Suprapubic skin (tissue), 4 donors: ENCODE measurements at regions not wholly inside any gene's neighbourhood (a gene's known extent, or its start where the extent isn't known, plus 50 kb on each side); places are given as distances from the start of the nearest gene placed in this dataset.

Source experiments
- DNase-seq, 2 donors: peaks; one replicate each; pipeline ENCODE4 v3.0.0-alpha.2; 2019; ENCODE audit warnings: low spot score in 2 of 2
- H3K27ac ChIP-seq: fragments of 200-600 bp; sonication (generic); one replicate; pipeline ENCODE4 v1.5.1; 2019
- H3K27me3 ChIP-seq: fragments of 200-600 bp; sonication (generic); one replicate; pipeline ENCODE4 v1.5.1; 2019
- H3K36me3 ChIP-seq: fragments of 200-600 bp; sonication (generic); one replicate; pipeline ENCODE4 v1.5.1; 2019
- H3K4me1 ChIP-seq: fragments of 200-600 bp; sonication (generic); one replicate; pipeline ENCODE4 v1.5.1; 2019
- H3K4me3 ChIP-seq: fragments of 200-600 bp; sonication (generic); one replicate; pipeline ENCODE4 v1.5.1; 2019; ENCODE audit warnings: mild to moderate bottlenecking
- H3K9me3 ChIP-seq: fragments of 200-600 bp; sonication (generic); one replicate; pipeline ENCODE4 v1.5.1; 2019
- EP300 ChIP-seq: sonication (generic); formaldehyde crosslinking; IDR thresholded peaks from one replicate; pipeline ENCODE4 v1.6.1; 2017; ENCODE audit warnings: antibody characterized with exemption
- POLR2A ChIP-seq, 2 donors: fragments of 450-650 bp; IDR thresholded peaks; one replicate each; pipeline ENCODE4 v1.6.1; 2017; ENCODE audit warnings: antibody characterized with exemption in 2 of 2, mild to moderate bottlenecking in 2 of 2, moderate library complexity in 2 of 2
- POLR2AphosphoS5 ChIP-seq, 3 donors: sonication (generic); formaldehyde crosslinking; IDR thresholded peaks; one replicate each; pipeline ENCODE4 v1.6.1; 2017; ENCODE audit warnings: antibody characterized with exemption in 3 of 3
- WGBS: methylation state at CpG from one replicate; pipeline ENCODE4 v1.1.5; 2018; 5-methylcytosine and 5-hydroxymethylcytosine counted together
- TF ChIP-seq, protein P1 (sequence below), 2 donors: fragments of 200-600 bp in 1 of 2; fragments of 450-650 bp in 1 of 2; sonication (generic) in 1 of 2; IDR thresholded peaks; one replicate each; pipeline ENCODE4 v1.5.1; 2016 to 2019; ENCODE audit warnings: antibody characterized with exemption in 2 of 2, mild to moderate bottlenecking in 1 of 2, moderate library complexity in 1 of 2

DNA sequence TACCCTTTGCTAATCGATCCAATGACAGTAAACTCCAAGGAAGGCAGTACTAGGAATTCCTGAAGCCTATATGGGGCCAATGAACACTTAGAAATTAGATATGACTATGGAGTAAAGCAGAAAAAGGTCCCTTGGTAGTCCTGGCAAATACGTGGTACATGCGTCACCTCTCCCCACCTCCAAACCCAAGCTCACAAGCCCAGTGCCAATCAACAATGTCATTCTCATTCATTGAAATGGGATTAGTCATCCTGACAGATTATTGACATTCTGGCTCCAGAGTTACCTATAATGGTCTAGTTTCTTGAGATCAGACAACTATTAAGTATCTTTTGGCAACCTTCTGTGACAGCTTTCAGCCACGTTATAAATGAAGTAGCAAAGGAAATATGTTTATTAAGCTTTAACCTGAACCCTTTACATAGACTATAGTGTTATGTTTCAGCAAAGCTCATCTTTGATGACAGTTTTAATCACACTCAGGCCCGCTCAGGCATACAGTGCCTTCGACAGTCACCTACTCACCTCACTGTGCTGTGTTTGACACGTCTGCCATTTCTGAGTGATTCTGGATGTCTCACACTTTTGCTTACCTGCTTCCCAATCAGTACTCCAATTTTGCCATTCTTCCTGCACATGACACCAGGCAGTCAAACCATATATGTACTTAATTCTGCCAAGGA is 69.6 kb upstream of the ADO start:
- H3K27ac ChIP-seq: no peak overlapping the region
- H3K4me1 ChIP-seq: no peaks in the 10 kb centered on the region
- TF ChIP-seq POLR2AphosphoS5 (IDR thresholded peaks at IDR 0.05) (no peak), POLR2A (IDR thresholded peaks at IDR 0.05) (no peak), EP300 (no peak)
- TF ChIP-seq, protein P1, sequence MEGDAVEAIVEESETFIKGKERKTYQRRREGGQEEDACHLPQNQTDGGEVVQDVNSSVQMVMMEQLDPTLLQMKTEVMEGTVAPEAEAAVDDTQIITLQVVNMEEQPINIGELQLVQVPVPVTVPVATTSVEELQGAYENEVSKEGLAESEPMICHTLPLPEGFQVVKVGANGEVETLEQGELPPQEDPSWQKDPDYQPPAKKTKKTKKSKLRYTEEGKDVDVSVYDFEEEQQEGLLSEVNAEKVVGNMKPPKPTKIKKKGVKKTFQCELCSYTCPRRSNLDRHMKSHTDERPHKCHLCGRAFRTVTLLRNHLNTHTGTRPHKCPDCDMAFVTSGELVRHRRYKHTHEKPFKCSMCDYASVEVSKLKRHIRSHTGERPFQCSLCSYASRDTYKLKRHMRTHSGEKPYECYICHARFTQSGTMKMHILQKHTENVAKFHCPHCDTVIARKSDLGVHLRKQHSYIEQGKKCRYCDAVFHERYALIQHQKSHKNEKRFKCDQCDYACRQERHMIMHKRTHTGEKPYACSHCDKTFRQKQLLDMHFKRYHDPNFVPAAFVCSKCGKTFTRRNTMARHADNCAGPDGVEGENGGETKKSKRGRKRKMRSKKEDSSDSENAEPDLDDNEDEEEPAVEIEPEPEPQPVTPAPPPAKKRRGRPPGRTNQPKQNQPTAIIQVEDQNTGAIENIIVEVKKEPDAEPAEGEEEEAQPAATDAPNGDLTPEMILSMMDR (IDR thresholded peaks at IDR 0.05): no peak

DNA sequence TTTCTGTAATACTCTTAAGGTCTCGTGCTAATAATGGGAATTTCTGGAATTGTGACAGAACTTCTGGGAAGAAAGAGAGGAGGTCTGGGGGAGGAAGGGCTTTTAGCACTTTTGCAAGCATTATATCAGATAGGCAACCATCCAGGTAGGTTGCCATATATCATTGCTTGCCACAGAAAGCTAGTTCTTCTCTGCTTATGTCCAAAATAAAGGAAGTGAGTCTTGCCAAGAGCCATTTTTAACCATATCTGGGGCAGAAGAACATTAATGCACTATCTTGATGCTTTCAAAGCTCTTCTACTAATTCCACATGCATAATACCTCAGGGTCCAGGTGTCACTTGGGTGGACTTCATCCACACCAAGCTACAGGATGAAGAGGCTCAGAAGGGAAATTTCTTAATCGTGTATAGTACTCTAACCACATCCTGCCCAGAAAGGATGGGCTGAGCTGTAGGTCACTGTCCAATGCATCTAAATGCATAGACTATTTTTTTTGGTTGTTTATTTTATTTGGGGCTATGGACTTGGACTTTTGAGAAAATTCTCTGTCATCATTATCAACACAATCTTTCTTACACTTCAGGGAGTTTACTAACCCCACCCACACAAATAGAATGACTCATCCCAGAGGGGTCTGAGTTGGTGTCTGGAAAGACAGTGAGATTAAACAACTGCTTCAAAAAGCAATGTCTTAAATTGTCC is 68.9 kb upstream of the ADO start:
- H3K27ac ChIP-seq: no peak overlapping the region
- no peak for TF ChIP-seq POLR2AphosphoS5 (IDR thresholded peaks at IDR 0.05)
- TF ChIP-seq POLR2A (IDR thresholded peaks at IDR 0.05): no peak
- TF ChIP-seq, protein P1 (IDR thresholded peaks at IDR 0.05): no peak
- TF ChIP-seq EP300: no peak
- no peaks in the 10 kb centered on the region for H3K4me1 ChIP-seq
- no peaks in the 10 kb centered on the region for H3K36me3 ChIP-seq
- no peak for DNase-seq
- WGBS: 59% methylated on average over 2 of the region's 2 CpGs
- H3K9me3 ChIP-seq: no peaks in the 10 kb centered on the region
- H3K27me3 ChIP-seq: no peaks in the 10 kb centered on the region
- H3K4me3 ChIP-seq: no peak overlapping the region

More for the DNA sequence above, 69.6 kb upstream of the ADO start:
- Histone ChIP-seq H3K27me3 (no peaks in the 10 kb centered on the region), H3K36me3 (no peaks in the 10 kb centered on the region), H3K9me3 (no peaks in the 10 kb centered on the region), H3K4me3 (no peak overlapping the region)
- WGBS: 92% methylated on average over 7 of the region's 7 CpGs
- no peak for DNase-seq

DNA sequence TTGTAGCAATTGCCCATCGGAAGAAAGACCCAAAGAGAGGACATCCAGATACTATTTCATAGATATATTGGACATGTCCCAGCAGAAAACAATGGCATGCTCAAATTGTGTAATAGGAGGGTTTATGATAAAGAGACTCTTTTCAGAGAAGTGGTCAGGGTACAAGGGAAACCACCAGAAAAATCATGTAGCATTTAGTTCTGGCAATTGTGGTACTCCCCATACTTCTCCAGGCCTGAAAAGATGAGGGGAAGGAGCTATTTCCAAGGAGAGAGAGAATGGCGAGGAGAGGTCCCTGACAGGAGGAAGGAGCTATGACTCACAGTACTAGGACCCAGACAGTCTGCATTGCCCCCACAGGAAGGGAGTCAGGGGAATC is 68.4 kb upstream of the ADO start:
- no peaks in the 10 kb centered on the region for H3K9me3 ChIP-seq
- no peaks in the 10 kb centered on the region for H3K27me3 ChIP-seq
- TF ChIP-seq EP300: no peak
- TF ChIP-seq, protein P1 (IDR thresholded peaks at IDR 0.05): no peak
- no peak for TF ChIP-seq POLR2A (IDR thresholded peaks at IDR 0.05)
- TF ChIP-seq POLR2AphosphoS5 (IDR thresholded peaks at IDR 0.05): no peak
- 73% methylated on average over 2 of the region's 2 CpGs for WGBS
- H3K4me3 ChIP-seq: no peak overlapping the region
- H3K36me3 ChIP-seq: no peaks in the 10 kb centered on the region
- no peak for DNase-seq
- no peak overlapping the region for H3K27ac ChIP-seq
- H3K4me1 ChIP-seq: no peaks in the 10 kb centered on the region

DNA sequence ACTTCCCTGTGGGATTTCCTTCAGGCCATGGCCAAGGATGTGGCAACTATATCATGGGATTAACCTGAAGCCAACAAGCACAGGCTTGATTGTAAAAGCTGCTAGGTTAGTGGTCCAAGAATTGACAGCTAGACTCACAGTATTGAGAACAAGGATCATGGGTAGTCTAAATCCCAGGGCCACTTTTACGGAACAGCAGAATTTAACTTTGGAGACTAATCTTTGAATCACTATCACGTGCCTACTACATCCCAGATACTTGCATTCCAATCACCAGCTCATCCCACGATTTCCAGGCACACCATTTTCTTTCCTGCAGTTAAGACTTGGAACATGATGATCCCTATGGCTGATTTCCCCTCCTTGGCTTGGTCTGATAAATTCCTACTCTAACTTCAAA is 65.6 kb upstream of the ADO start:
- no peaks in the 10 kb centered on the region for H3K36me3 ChIP-seq
- H3K4me3 ChIP-seq: no peak overlapping the region
- 64% methylated on average over 3 of the region's 3 CpGs for WGBS
- no peak for DNase-seq
- no peaks in the 10 kb centered on the region for H3K27me3 ChIP-seq
- TF ChIP-seq POLR2A (IDR thresholded peaks at IDR 0.05) (no peak), POLR2AphosphoS5 (IDR thresholded peaks at IDR 0.05) (no peak), EP300 (no peak)
- TF ChIP-seq, protein P1 (IDR thresholded peaks at IDR 0.05): no peak
- H3K4me1 ChIP-seq: no peaks in the 10 kb centered on the region
- no peaks in the 10 kb centered on the region for H3K9me3 ChIP-seq
- no peak overlapping the region for H3K27ac ChIP-seq

DNA sequence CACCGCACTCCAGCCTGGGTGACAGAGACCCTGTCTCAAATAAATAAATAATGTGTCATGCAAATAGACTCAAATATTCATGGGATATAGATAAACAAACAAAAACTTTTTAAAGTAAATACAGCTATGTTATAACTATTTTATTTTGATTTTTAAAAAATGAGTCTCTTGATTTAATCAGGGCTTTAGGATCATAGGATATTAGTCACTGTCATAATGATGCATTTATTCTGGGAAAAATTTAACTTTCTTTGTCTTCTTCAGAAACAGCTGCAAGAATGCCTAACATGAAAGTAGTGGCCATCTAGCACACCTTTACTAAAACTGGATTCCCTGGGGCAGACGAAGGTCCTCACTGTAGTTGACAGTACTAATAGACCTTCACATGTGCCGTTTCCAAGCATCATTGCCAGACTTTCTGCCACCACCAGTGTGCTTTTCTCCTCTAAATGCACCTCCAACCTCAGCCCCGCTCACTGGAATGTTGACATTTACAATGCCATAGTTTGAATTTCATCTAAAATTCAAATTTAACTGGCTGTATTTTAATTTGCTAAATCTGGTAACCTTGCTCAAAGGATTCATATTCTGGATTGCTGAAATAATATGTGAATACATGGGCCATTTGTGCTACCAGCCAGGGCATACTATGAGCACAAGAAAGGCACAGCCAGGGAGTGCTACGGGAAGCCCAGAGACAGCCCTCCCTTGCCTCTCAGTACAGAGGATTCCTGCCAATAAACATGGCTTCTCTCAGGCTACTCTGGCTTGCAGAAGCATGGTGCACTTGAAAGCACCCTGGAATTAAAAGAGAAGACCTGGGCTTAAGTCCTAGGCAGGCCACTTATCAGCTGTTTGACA is 63.4 kb upstream of the ADO start:
- WGBS: 90% methylated on average over 5 of the region's 5 CpGs
- Histone ChIP-seq H3K4me1 (no peaks in the 10 kb centered on the region), H3K9me3 (no peaks in the 10 kb centered on the region), H3K36me3 (no peaks in the 10 kb centered on the region), H3K27me3 (no peaks in the 10 kb centered on the region), H3K27ac (no peak overlapping the region), H3K4me3 (no peak overlapping the region)
- DNase-seq: no peak
- TF ChIP-seq EP300: no peak
- TF ChIP-seq, protein P1 (IDR thresholded peaks at IDR 0.05): no peak
- no peak for TF ChIP-seq POLR2AphosphoS5 (IDR thresholded peaks at IDR 0.05)
- no peak for TF ChIP-seq POLR2A (IDR thresholded peaks at IDR 0.05)
